Liver (tissue), 8 donors: ENCODE measurements at regions not wholly inside any gene's neighbourhood (a gene's known extent, or its start where the extent isn't known, plus 50 kb on each side); places are given as distances from the start of the nearest gene placed in this dataset.

Experiments used
- DNase-seq: peaks from one replicate; pipeline ENCODE4 v3.0.0-alpha.2; 2017; ENCODE audit warnings: low spot score
- H3K27ac ChIP-seq, 2 donors: one replicate each; pipeline ENCODE4 v1.7.0; 2013; ENCODE audit warnings: inconsistent platforms in 2 of 2, low read length in 2 of 2, control low read depth in 1 of 2, low read depth in 1 of 2, mild to moderate bottlenecking in 1 of 2
- H3K27me3 ChIP-seq, 4 donors: one replicate each; pipeline versions ENCODE4 v1.6.1 to v1.7.0; 2013; ENCODE audit warnings: low read length in 3 of 4, inconsistent platforms in 1 of 4, mild to moderate bottlenecking in 1 of 4, moderate library complexity in 1 of 4; ENCODE audit not compliant: control insufficient read depth in 4 of 4, insufficient read depth in 4 of 4
- H3K36me3 ChIP-seq, 4 donors: one replicate each; pipeline versions ENCODE4 v1.6.1 to v1.7.0; 2013; ENCODE audit warnings: low read length in 3 of 4, mild to moderate bottlenecking in 3 of 4, low read depth in 1 of 4, moderate library complexity in 1 of 4; ENCODE audit not compliant: control insufficient read depth in 4 of 4, insufficient read depth in 3 of 4
- H3K4me1 ChIP-seq, 4 donors: one replicate each; pipeline versions ENCODE4 v1.6.1 to v1.7.0; 2013; ENCODE audit warnings: low read length in 3 of 4, mild to moderate bottlenecking in 3 of 4, moderate library complexity in 1 of 4; ENCODE audit not compliant: control insufficient read depth in 4 of 4, insufficient read depth in 4 of 4
- H3K4me3 ChIP-seq, 3 donors: one replicate each; pipeline versions ENCODE4 v1.6.1 to v1.7.0; 2013; ENCODE audit warnings: low read length in 3 of 3, control low read depth in 1 of 3, low read depth in 1 of 3, mild to moderate bottlenecking in 1 of 3
- H3K9ac ChIP-seq, 2 donors: one replicate each; pipeline ENCODE4 v1.7.0; 2013; ENCODE audit warnings: low read length in 2 of 2, mild to moderate bottlenecking in 2 of 2, moderate library complexity in 2 of 2, control low read depth in 1 of 2, low read depth in 1 of 2
- H3K9me3 ChIP-seq, 4 donors: one replicate each; pipeline versions ENCODE4 v1.6.1 to v1.7.0; 2013; ENCODE audit warnings: low read length in 3 of 4; ENCODE audit not compliant: control insufficient read depth in 4 of 4
- ATF3 ChIP-seq: IDR thresholded peaks from 2 replicates; pipeline ENCODE4 v1.6.1; 2016; ENCODE audit warnings: antibody characterized with exemption
- EGR1 ChIP-seq, 2 donors: IDR thresholded peaks; 2 replicates each; pipeline ENCODE4 v1.6.1; 2016 to 2018; ENCODE audit warnings: antibody characterized with exemption in 2 of 2, low read depth in 2 of 2
- FOXA1 ChIP-seq: IDR thresholded peaks from 2 replicates; pipeline ENCODE4 v1.6.1; 2016; ENCODE audit warnings: antibody characterized with exemption
- GABPA ChIP-seq, 2 donors: IDR thresholded peaks in 1 of 2; conservative IDR thresholded peaks in 1 of 2; 2 replicates each; pipeline ENCODE4 v1.6.1; 2016; ENCODE audit warnings: antibody characterized with exemption in 2 of 2, mild to moderate bottlenecking in 1 of 2, moderate library complexity in 1 of 2
- HNF4A ChIP-seq, 2 donors: conservative IDR thresholded peaks; 2 replicates each; pipeline ENCODE4 v1.6.1; 2016; ENCODE audit warnings: antibody characterized with exemption in 2 of 2, mild to moderate bottlenecking in 2 of 2
- HNF4G ChIP-seq: IDR thresholded peaks from 2 replicates; pipeline ENCODE4 v1.6.1; 2016; ENCODE audit warnings: antibody characterized with exemption
- JUND ChIP-seq, 2 donors: IDR thresholded peaks; 2 replicates each; pipeline ENCODE4 v1.6.1; 2016; ENCODE audit warnings: antibody characterized with exemption in 2 of 2
- MAX ChIP-seq: IDR thresholded peaks from 2 replicates; pipeline ENCODE4 v1.6.1; 2016; ENCODE audit warnings: antibody characterized with exemption
- NR2F2 ChIP-seq: IDR thresholded peaks from 2 replicates; pipeline ENCODE4 v1.6.1; 2016; ENCODE audit warnings: antibody characterized with exemption
- RAD21 ChIP-seq, 2 donors: IDR thresholded peaks; 2 replicates each; pipeline ENCODE4 v1.6.1; 2016; ENCODE audit warnings: antibody characterized with exemption in 2 of 2, mild to moderate bottlenecking in 2 of 2
- RXRA ChIP-seq, 2 donors: IDR thresholded peaks; 2 replicates each; pipeline ENCODE4 v1.6.1; 2017 to 2018; ENCODE audit warnings: antibody characterized with exemption in 2 of 2, mild to moderate bottlenecking in 1 of 2
- TAF1 ChIP-seq: conservative IDR thresholded peaks from 2 replicates; pipeline ENCODE4 v1.6.1; 2016; ENCODE audit warnings: antibody characterized with exemption, mild to moderate bottlenecking
- YY1 ChIP-seq: IDR thresholded peaks from 2 replicates; pipeline ENCODE4 v1.6.1; 2016; ENCODE audit warnings: antibody characterized with exemption, mild to moderate bottlenecking
- WGBS: extraction: QIAGEN DNeasy Blood & Tissue Kit; methylation state at CpG from one replicate; pipeline ENCODE4 v1.1.7; 2013; 5-methylcytosine and 5-hydroxymethylcytosine counted together
- TF ChIP-seq, protein P1 (sequence below): IDR thresholded peaks from 2 replicates; pipeline ENCODE4 v1.6.1; 2016; ENCODE audit warnings: antibody characterized with exemption
- TF ChIP-seq, protein P2 (sequence below): fragments of 150-350 bp; IDR thresholded peaks from 2 replicates; pipeline ENCODE4 v1.5.1; 2017; ENCODE audit warnings: improper control_type of control experiment, low read depth, low read length; ENCODE audit not compliant: missing input control
- TF ChIP-seq, protein P3 (sequence below): IDR thresholded peaks from 2 replicates; pipeline ENCODE4 v1.6.1; 2016; ENCODE audit warnings: antibody characterized with exemption, mild to moderate bottlenecking
- donor health status: healthy.
- donor health status: healthy.
- donor health status: healthy.
- donor health status: healthy.
- donor health status: healthy.

- Histone ChIP-seq H3K9ac (no peak overlapping the region), H3K4me1 (no peaks in the 10 kb centered on the region), H3K36me3 (no peaks in the 10 kb centered on the region), H3K27me3 (no peaks in the 10 kb centered on the region), H3K9me3 (no peaks in the 10 kb centered on the region), H3K4me3 (no peak overlapping the region), H3K27ac (no peak overlapping the region)
- no peak for TF ChIP-seq JUND (IDR thresholded peaks at IDR 0.05)
- TF ChIP-seq, protein P1, sequence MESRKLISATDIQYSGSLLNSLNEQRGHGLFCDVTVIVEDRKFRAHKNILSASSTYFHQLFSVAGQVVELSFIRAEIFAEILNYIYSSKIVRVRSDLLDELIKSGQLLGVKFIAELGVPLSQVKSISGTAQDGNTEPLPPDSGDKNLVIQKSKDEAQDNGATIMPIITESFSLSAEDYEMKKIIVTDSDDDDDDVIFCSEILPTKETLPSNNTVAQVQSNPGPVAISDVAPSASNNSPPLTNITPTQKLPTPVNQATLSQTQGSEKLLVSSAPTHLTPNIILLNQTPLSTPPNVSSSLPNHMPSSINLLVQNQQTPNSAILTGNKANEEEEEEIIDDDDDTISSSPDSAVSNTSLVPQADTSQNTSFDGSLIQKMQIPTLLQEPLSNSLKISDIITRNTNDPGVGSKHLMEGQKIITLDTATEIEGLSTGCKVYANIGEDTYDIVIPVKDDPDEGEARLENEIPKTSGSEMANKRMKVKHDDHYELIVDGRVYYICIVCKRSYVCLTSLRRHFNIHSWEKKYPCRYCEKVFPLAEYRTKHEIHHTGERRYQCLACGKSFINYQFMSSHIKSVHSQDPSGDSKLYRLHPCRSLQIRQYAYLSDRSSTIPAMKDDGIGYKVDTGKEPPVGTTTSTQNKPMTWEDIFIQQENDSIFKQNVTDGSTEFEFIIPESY, result no peak
- no peak for TF ChIP-seq ATF3
- TF ChIP-seq HNF4G, result no peak
- TF ChIP-seq GABPA (IDR thresholded peaks at IDR 0.05 in 1 of 2, conservative IDR thresholded peaks at IDR 0.05 in 1 of 2), result no peak
- TF ChIP-seq, protein P2, sequence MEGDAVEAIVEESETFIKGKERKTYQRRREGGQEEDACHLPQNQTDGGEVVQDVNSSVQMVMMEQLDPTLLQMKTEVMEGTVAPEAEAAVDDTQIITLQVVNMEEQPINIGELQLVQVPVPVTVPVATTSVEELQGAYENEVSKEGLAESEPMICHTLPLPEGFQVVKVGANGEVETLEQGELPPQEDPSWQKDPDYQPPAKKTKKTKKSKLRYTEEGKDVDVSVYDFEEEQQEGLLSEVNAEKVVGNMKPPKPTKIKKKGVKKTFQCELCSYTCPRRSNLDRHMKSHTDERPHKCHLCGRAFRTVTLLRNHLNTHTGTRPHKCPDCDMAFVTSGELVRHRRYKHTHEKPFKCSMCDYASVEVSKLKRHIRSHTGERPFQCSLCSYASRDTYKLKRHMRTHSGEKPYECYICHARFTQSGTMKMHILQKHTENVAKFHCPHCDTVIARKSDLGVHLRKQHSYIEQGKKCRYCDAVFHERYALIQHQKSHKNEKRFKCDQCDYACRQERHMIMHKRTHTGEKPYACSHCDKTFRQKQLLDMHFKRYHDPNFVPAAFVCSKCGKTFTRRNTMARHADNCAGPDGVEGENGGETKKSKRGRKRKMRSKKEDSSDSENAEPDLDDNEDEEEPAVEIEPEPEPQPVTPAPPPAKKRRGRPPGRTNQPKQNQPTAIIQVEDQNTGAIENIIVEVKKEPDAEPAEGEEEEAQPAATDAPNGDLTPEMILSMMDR, result no peak
- no peak for TF ChIP-seq FOXA1
- no peak for TF ChIP-seq YY1
- TF ChIP-seq RAD21 (IDR thresholded peaks at IDR 0.05), result no peak
- no peak for TF ChIP-seq MAX
- TF ChIP-seq NR2F2, result no peak
- TF ChIP-seq, protein P3, sequence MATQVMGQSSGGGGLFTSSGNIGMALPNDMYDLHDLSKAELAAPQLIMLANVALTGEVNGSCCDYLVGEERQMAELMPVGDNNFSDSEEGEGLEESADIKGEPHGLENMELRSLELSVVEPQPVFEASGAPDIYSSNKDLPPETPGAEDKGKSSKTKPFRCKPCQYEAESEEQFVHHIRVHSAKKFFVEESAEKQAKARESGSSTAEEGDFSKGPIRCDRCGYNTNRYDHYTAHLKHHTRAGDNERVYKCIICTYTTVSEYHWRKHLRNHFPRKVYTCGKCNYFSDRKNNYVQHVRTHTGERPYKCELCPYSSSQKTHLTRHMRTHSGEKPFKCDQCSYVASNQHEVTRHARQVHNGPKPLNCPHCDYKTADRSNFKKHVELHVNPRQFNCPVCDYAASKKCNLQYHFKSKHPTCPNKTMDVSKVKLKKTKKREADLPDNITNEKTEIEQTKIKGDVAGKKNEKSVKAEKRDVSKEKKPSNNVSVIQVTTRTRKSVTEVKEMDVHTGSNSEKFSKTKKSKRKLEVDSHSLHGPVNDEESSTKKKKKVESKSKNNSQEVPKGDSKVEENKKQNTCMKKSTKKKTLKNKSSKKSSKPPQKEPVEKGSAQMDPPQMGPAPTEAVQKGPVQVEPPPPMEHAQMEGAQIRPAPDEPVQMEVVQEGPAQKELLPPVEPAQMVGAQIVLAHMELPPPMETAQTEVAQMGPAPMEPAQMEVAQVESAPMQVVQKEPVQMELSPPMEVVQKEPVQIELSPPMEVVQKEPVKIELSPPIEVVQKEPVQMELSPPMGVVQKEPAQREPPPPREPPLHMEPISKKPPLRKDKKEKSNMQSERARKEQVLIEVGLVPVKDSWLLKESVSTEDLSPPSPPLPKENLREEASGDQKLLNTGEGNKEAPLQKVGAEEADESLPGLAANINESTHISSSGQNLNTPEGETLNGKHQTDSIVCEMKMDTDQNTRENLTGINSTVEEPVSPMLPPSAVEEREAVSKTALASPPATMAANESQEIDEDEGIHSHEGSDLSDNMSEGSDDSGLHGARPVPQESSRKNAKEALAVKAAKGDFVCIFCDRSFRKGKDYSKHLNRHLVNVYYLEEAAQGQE, result no peak
- no peak for TF ChIP-seq TAF1
- TF ChIP-seq RXRA (IDR thresholded peaks at IDR 0.05), result no peak
- no peak for TF ChIP-seq EGR1 (IDR thresholded peaks at IDR 0.05; ENCODE audit: low read depth in 2 of 2)
- no peak for TF ChIP-seq HNF4A (conservative IDR thresholded peaks at IDR 0.05)
- no peak for DNase-seq
- WGBS, result 99% methylated on average over 3 of the region's 3 CpGs
These were observed 132.4 kb downstream of the RPL22L1 start for GRCh38 chr3:170737498-170738162.
